ENCODE measurements at regions not wholly inside any gene's neighbourhood (a gene's known extent, or its start where the extent isn't known, plus 50 kb on each side); places are given as distances from the start of the nearest gene placed in this dataset.

DNA sequence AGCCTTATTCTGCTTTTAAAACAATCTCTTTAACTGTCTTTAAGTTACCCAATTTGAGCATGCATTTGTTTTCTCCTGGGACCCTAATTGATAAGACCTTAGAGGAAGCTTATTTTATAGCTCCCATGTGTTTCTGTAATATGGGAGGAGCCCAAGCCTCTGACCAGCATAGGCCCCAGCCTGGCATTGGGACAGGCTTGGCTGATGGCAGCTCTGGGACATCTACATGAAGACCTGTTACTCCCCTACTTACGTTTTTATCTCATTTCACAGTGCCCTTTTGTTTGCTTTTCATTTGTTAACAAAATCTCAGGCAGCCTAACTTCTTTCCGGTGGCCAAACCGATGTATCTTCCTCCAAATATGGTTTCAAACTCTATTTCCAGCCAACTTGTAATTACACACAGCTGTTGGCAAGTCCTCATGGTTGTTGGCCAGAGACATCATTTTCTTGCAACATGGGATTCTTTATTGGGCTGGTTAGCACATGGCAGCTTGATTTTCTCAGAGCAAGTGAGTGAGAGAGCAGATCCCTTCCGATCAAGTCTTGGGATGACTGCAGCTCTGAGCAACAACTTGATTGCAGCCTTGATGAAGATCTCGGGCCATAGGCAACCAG lies 1117.5 kb downstream of the AACS start:
- FAIRE-seq: no peak

More for the DNA sequence above, 1117.5 kb downstream of the AACS start:
- SMC1A ChIA-PET (ENCODE audit: uncharacterized antibody, unreplicated experiment): no interaction called here
- no peaks in the 10 kb centered on the region for H3K4me1 ChIP-seq (ENCODE audit: control insufficient read depth, insufficient read depth, low read length)
- H3K4me3 ChIP-seq: no peak overlapping the region
- H3K27me3 ChIP-seq (replicated peaks in 1 of 2; ENCODE audit: control insufficient read depth in 2 of 2, insufficient read depth in 2 of 2, low read length in 1 of 2): no peaks in the 10 kb centered on the region
- DNase-seq (ENCODE audit: low read depth, low spot score) (no peak), ATAC-seq (no peak)
- H3K4me2 ChIP-seq (ENCODE audit: control insufficient read depth, insufficient read depth): no peak overlapping the region
- CTCF ChIA-PET: no interaction called here
- H4K20me1 ChIP-seq (ENCODE audit: control insufficient read depth, insufficient read depth): no peaks in the 10 kb centered on the region
- H3K79me2 ChIP-seq (ENCODE audit: control insufficient read depth, insufficient read depth, low read length): no peaks in the 10 kb centered on the region
- BruUV-seq (replicated peaks): no TSS peak
- TF ChIP-seq ATF7 (IDR thresholded peaks at IDR 0.05; ENCODE audit: low read depth): no peak
- no peak for TF ChIP-seq CREM (IDR thresholded peaks at IDR 0.05; ENCODE audit: low read depth)
- TF ChIP-seq, protein P1, sequence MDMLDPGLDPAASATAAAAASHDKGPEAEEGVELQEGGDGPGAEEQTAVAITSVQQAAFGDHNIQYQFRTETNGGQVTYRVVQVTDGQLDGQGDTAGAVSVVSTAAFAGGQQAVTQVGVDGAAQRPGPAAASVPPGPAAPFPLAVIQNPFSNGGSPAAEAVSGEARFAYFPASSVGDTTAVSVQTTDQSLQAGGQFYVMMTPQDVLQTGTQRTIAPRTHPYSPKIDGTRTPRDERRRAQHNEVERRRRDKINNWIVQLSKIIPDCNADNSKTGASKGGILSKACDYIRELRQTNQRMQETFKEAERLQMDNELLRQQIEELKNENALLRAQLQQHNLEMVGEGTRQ (IDR thresholded peaks at IDR 0.05; ENCODE audit: borderline replicate concordance, low read depth, low read length): no peak
- TF ChIP-seq EP300 (IDR thresholded peaks at IDR 0.05; ENCODE audit: borderline replicate concordance in 1 of 2, control insufficient read depth in 1 of 2, low read depth in 2 of 2, low read length in 2 of 2): no peak
- no peak for TF ChIP-seq ZBED1 (IDR thresholded peaks at IDR 0.05; ENCODE audit: borderline replicate concordance)
- no peak for TF ChIP-seq MTA2 (IDR thresholded peaks at IDR 0.05; ENCODE audit: low read depth)
- no peak for TF ChIP-seq BCL11A (IDR thresholded peaks at IDR 0.05; ENCODE audit: low read depth, low read length)
- TF ChIP-seq STAT3 (IDR thresholded peaks at IDR 0.05; ENCODE audit: low read depth, low read length): no peak
- TF ChIP-seq, protein P2, sequence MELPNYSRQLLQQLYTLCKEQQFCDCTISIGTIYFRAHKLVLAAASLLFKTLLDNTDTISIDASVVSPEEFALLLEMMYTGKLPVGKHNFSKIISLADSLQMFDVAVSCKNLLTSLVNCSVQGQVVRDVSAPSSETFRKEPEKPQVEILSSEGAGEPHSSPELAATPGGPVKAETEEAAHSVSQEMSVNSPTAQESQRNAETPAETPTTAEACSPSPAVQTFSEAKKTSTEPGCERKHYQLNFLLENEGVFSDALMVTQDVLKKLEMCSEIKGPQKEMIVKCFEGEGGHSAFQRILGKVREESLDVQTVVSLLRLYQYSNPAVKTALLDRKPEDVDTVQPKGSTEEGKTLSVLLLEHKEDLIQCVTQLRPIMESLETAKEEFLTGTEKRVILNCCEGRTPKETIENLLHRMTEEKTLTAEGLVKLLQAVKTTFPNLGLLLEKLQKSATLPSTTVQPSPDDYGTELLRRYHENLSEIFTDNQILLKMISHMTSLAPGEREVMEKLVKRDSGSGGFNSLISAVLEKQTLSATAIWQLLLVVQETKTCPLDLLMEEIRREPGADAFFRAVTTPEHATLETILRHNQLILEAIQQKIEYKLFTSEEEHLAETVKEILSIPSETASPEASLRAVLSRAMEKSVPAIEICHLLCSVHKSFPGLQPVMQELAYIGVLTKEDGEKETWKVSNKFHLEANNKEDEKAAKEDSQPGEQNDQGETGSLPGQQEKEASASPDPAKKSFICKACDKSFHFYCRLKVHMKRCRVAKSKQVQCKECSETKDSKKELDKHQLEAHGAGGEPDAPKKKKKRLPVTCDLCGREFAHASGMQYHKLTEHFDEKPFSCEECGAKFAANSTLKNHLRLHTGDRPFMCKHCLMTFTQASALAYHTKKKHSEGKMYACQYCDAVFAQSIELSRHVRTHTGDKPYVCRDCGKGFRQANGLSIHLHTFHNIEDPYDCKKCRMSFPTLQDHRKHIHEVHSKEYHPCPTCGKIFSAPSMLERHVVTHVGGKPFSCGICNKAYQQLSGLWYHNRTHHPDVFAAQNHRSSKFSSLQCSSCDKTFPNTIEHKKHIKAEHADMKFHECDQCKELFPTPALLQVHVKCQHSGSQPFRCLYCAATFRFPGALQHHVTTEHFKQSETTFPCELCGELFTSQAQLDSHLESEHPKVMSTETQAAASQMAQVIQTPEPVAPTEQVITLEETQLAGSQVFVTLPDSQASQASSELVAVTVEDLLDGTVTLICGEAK (IDR thresholded peaks at IDR 0.05; ENCODE audit: borderline replicate concordance): no peak
- TF ChIP-seq SMAD5 (IDR thresholded peaks at IDR 0.05; ENCODE audit: low read depth): no peak
- TF ChIP-seq CHD1 (IDR thresholded peaks at IDR 0.05; ENCODE audit: low read depth, low read length): no peak
- TF ChIP-seq CHD4 (IDR thresholded peaks at IDR 0.05): no peak
- TF ChIP-seq POLR2A (IDR thresholded peaks at IDR 0.05; ENCODE audit: low read depth, low read length): no peak
- TF ChIP-seq DPF2 (IDR thresholded peaks at IDR 0.05): no peak
- WGBS (ENCODE audit: insufficient coverage, insufficient replicate concordance, low lambda C conversion rate, missing lambda C conversion rate): 20% methylated on average over 5 of the region's 5 CpGs
- no peaks in the 10 kb centered on the region; the same call in 2 of the 3 replicates for H3K9me3 ChIP-seq (replicated peaks; ENCODE audit: control insufficient read depth, insufficient read depth, low read length)
- intact Hi-C loops (cut with micrococcal nuclease; ENCODE audit: unreplicated experiment) (no loop called here), in situ Hi-C loops (cut with MboI) (no loop called here)
- RAD21 ChIA-PET (ENCODE audit: unreplicated experiment): no interaction called here
- no peak overlapping the region for H3K9ac ChIP-seq (ENCODE audit: control insufficient read depth, insufficient read depth, low read length)
- H3K27ac ChIP-seq (ENCODE audit: control insufficient read depth, insufficient read depth): no peak overlapping the region
- POLR2A ChIA-PET: no interaction called here
- H3K36me3 ChIP-seq (ENCODE audit: control insufficient read depth in 2 of 2, insufficient read depth in 2 of 2, low read length in 1 of 2): no peaks in the 10 kb centered on the region
- H2AFZ ChIP-seq (ENCODE audit: control insufficient read depth, low read depth, low read length): no peak overlapping the region
